RCC 7860 (cell line): ENCODE measurements at regions not wholly inside any gene's neighbourhood (a gene's known extent, or its start where the extent isn't known, plus 50 kb on each side); places are given as distances from the start of the nearest gene placed in this dataset.

ENCODE experiments used
- DNase-seq: peaks from one replicate; pipeline ENCODE4 v3.0.0-alpha.2; 2015; ENCODE audit warnings: low spot score
- FAIRE-seq: peaks from 2 replicates; lab custom pipeline; 2012; peaks lifted over from hg19 to GRCh38; lab: Jason Lieb, UNC

GRCh38 chr1:219367496-219367895, 193.8 kb downstream of the LYPLAL1 start:
- FAIRE-seq, result no peak
- DNase-seq, result no peak

GRCh38 chr1:219365451-219365850, 191.8 kb downstream of the LYPLAL1 start:
- FAIRE-seq (peak; percentile 77), DNase-seq (peak; percentile 48)

- FAIRE-seq, result no peak
- DNase-seq, result no peak
These were observed 189.0 kb downstream of the LYPLAL1 start for GRCh38 chr1:219362702-219363101.

GRCh38 chr1:219359126-219359525, 185.4 kb downstream of the LYPLAL1 start:
- DNase-seq (no peak), FAIRE-seq (no peak)

- DNase-seq (no peak), FAIRE-seq (no peak)
These were observed 184.4 kb downstream of the LYPLAL1 start for GRCh38 chr1:219358080-219358479.

- DNase-seq (no peak), FAIRE-seq (no peak)
These were observed 181.3 kb downstream of the LYPLAL1 start for GRCh38 chr1:219354962-219355361.

GRCh38 chr1:219352961-219353651, 179.4 kb downstream of the LYPLAL1 start:
- no peak for FAIRE-seq
- DNase-seq, result no peak

- DNase-seq, result no peak
- FAIRE-seq, result no peak
These were observed 176.7 kb downstream of the LYPLAL1 start for GRCh38 chr1:219350172-219350931.

GRCh38 chr1:219347921-219348391, 174.3 kb downstream of the LYPLAL1 start:
- FAIRE-seq (no peak), DNase-seq (no peak)

GRCh38 chr1:219347376-219347775, 173.7 kb downstream of the LYPLAL1 start:
- FAIRE-seq, result no peak
- no peak for DNase-seq

GRCh38 chr1:219345953-219346352, 172.3 kb downstream of the LYPLAL1 start:
- DNase-seq, result no peak
- FAIRE-seq, result no peak

GRCh38 chr1:219342836-219343235, 169.2 kb downstream of the LYPLAL1 start:
- FAIRE-seq, result no peak
- no peak for DNase-seq

GRCh38 chr1:219340796-219341195, 167.1 kb downstream of the LYPLAL1 start:
- FAIRE-seq, result no peak
- no peak for DNase-seq

- no peak for DNase-seq
- FAIRE-seq, result no peak
These were observed 165.8 kb downstream of the LYPLAL1 start for GRCh38 chr1:219339466-219339865.

- FAIRE-seq (no peak), DNase-seq (no peak)
These were observed 163.9 kb downstream of the LYPLAL1 start for GRCh38 chr1:219337588-219337987.

GRCh38 chr1:219333626-219334025, 159.9 kb downstream of the LYPLAL1 start:
- DNase-seq (no peak), FAIRE-seq (no peak)

GRCh38 chr1:219331424-219331823, 157.7 kb downstream of the LYPLAL1 start:
- FAIRE-seq (no peak), DNase-seq (no peak)

- no peak for DNase-seq
- no peak for FAIRE-seq
These were observed 157.0 kb downstream of the LYPLAL1 start for GRCh38 chr1:219330669-219331068.

- FAIRE-seq, result no peak
- no peak for DNase-seq
These were observed 156.3 kb downstream of the LYPLAL1 start for GRCh38 chr1:219330001-219330400.

- FAIRE-seq, result no peak
- DNase-seq, result no peak
These were observed 155.9 kb downstream of the LYPLAL1 start for GRCh38 chr1:219329578-219329977.

- FAIRE-seq (no peak), DNase-seq (no peak)
These were observed 153.2 kb downstream of the LYPLAL1 start for GRCh38 chr1:219326843-219327242.

- DNase-seq, result no peak
- no peak for FAIRE-seq
These were observed 151.7 kb downstream of the LYPLAL1 start for GRCh38 chr1:219325368-219325742.
